CD4-positive, CD25-positive, alpha-beta regulatory T cell (primary cell): ENCODE measurements at regions not wholly inside any gene's neighbourhood (a gene's known extent, or its start where the extent isn't known, plus 50 kb on each side); places are given as distances from the start of the nearest gene placed in this dataset.

Experiments
- ATAC-seq, 2 donors: fragments of 150-1000 bp; cut with Tn5 transposase; one replicate each; pipeline ENCODE4 v1.10.0; 2021; ENCODE audit warnings: low read depth in 2 of 2, moderate number of reproducible peaks in 2 of 2, moderate library complexity in 1 of 2
- DNase-seq, 3 donors: peaks; one replicate each; pipeline versions ENCODE4 v3.0.0 to v3.0.0-alpha.2; 2012 to 2022; ENCODE audit warnings: mixed read lengths in 1 of 3
- H3K27ac ChIP-seq: one replicate; pipeline ENCODE4 v1.7.0; 2013; ENCODE audit warnings: mild to moderate bottlenecking, low read length; ENCODE audit not compliant: insufficient read depth, poor library complexity, severe bottlenecking
- H3K27me3 ChIP-seq: one replicate; pipeline ENCODE4 v1.7.0; 2013; ENCODE audit warnings: low read length; ENCODE audit not compliant: control insufficient read depth, insufficient read depth
- H3K36me3 ChIP-seq: one replicate; pipeline ENCODE4 v1.7.0; 2013; ENCODE audit warnings: mild to moderate bottlenecking, low read length, moderate library complexity; ENCODE audit not compliant: control insufficient read depth, insufficient read depth
- H3K4me1 ChIP-seq: 2 replicates; pipeline ENCODE4 v1.7.0; 2013; ENCODE audit warnings: mild to moderate bottlenecking, low read length; ENCODE audit not compliant: insufficient read depth, control insufficient read depth, poor library complexity, severe bottlenecking
- H3K4me3 ChIP-seq: one replicate; pipeline ENCODE4 v1.7.0; 2013; ENCODE audit warnings: low read depth, mild to moderate bottlenecking, low read length, moderate library complexity
- H3K9me3 ChIP-seq, 2 experiments: 1 replicate in 1 of 2; 2 replicates in 1 of 2; pipeline ENCODE4 v1.7.0; 2013; ENCODE audit warnings: low read length in 2 of 2, mild to moderate bottlenecking in 1 of 2, moderate library complexity in 1 of 2; ENCODE audit not compliant: control insufficient read depth in 2 of 2
- H3K27ac Mint-ChIP-seq, 3 donors: one replicate each; pipeline ENCODE4 v1.8.0; 2020 to 2022; ENCODE audit warnings: mild to moderate bottlenecking in 3 of 3, mixed read lengths in 3 of 3, moderate library complexity in 2 of 3
- H3K27me3 Mint-ChIP-seq: one replicate; pipeline ENCODE4 v1.8.0; 2022; ENCODE audit warnings: mild to moderate bottlenecking, mixed read lengths
- H3K36me3 Mint-ChIP-seq: one replicate; pipeline ENCODE4 v1.8.0; 2020; ENCODE audit warnings: mixed read lengths
- H3K4me1 Mint-ChIP-seq, 4 donors: one replicate each; pipeline ENCODE4 v1.8.0; 2020 to 2022; ENCODE audit warnings: mixed read lengths in 4 of 4, mild to moderate bottlenecking in 1 of 4
- H3K4me3 Mint-ChIP-seq, 4 donors: one replicate each; pipeline ENCODE4 v1.8.0; 2020 to 2022; ENCODE audit warnings: mild to moderate bottlenecking in 4 of 4, mixed read lengths in 4 of 4, moderate library complexity in 3 of 4
- H3K9me3 Mint-ChIP-seq, 7 donors: one replicate each; pipeline ENCODE4 v1.8.0; 2020 to 2022; ENCODE audit warnings: mixed read lengths in 7 of 7, mild to moderate bottlenecking in 3 of 7, moderate library complexity in 2 of 7

- no peak overlapping the region for H3K27ac ChIP-seq
- Mint-ChIP-seq H3K4me1 (no peaks in the 10 kb centered on the region), H3K9me3 (peaks cover 0 to 2% (median 0%) of the 10 kb centered on the region in 7 donors), H3K36me3 (no peaks in the 10 kb centered on the region), H3K27me3 (peaks cover 6% of the 10 kb centered on the region), H3K27ac (no peak overlapping the region), H3K4me3 (no peak overlapping the region)
- no peaks in the 10 kb centered on the region for H3K4me1 ChIP-seq
- H3K36me3 ChIP-seq: no peaks in the 10 kb centered on the region
- no peak for DNase-seq
- H3K27me3 ChIP-seq: no peaks in the 10 kb centered on the region
- H3K9me3 ChIP-seq: no peaks in the 10 kb centered on the region
- ATAC-seq: no peak
- H3K4me3 ChIP-seq: no peak overlapping the region
Observed at GRCh38 chr1:4001461-4001860, 101.4 kb upstream of the C1orf174 start.

- no peak for ATAC-seq
- DNase-seq: no peak
- Histone ChIP-seq H3K9me3 (no peaks in the 10 kb centered on the region), H3K36me3 (no peaks in the 10 kb centered on the region), H3K4me1 (no peaks in the 10 kb centered on the region), H3K4me3 (no peak overlapping the region), H3K27ac (no peak overlapping the region), H3K27me3 (no peaks in the 10 kb centered on the region)
- Mint-ChIP-seq H3K4me3 (no peak overlapping the region), H3K27ac (no peak overlapping the region), H3K36me3 (no peaks in the 10 kb centered on the region), H3K9me3 (peaks cover 0 to 4% (median 1%) of the 10 kb centered on the region in 7 donors), H3K4me1 (no peaks in the 10 kb centered on the region), H3K27me3 (peaks cover 6% of the 10 kb centered on the region)
Observed at GRCh38 chr1:4002061-4002521, 102.0 kb upstream of the C1orf174 start.

GRCh38 chr1:4002741-4003140, 102.7 kb upstream of the C1orf174 start:
- peaks cover 0 to 3% of the 10 kb centered on the region in 2 experiments for H3K9me3 ChIP-seq
- H3K27ac Mint-ChIP-seq: no peak overlapping the region
- no peaks in the 10 kb centered on the region for H3K4me1 ChIP-seq

GRCh38 chr1:4003846-4004505, 103.9 kb upstream of the C1orf174 start:
- H3K27me3 Mint-ChIP-seq: no peaks in the 10 kb centered on the region
- H3K36me3 Mint-ChIP-seq: no peaks in the 10 kb centered on the region
- Histone ChIP-seq H3K36me3 (no peaks in the 10 kb centered on the region), H3K27me3 (no peaks in the 10 kb centered on the region), H3K4me1 (no peaks in the 10 kb centered on the region), H3K9me3 (peaks cover 0 to 3% of the 10 kb centered on the region in 2 experiments), H3K4me3 (no peak overlapping the region), H3K27ac (no peak overlapping the region)
- peaks cover 0 to 11% (median 4%) of the 10 kb centered on the region in 7 donors for H3K9me3 Mint-ChIP-seq
- no peak overlapping the region for H3K4me3 Mint-ChIP-seq
- no peaks in the 10 kb centered on the region for H3K4me1 Mint-ChIP-seq
- no peak for ATAC-seq
- DNase-seq: no peak
- H3K27ac Mint-ChIP-seq: no peak overlapping the region

More at GRCh38 chr1:4002741-4003140, 102.7 kb upstream of the C1orf174 start:
- Mint-ChIP-seq H3K36me3 (no peaks in the 10 kb centered on the region), H3K27me3 (peaks cover 6% of the 10 kb centered on the region), H3K9me3 (peaks cover 0 to 8% (median 4%) of the 10 kb centered on the region in 7 donors), H3K4me3 (no peak overlapping the region), H3K4me1 (no peaks in the 10 kb centered on the region)
- Histone ChIP-seq H3K27me3 (no peaks in the 10 kb centered on the region), H3K36me3 (no peaks in the 10 kb centered on the region), H3K27ac (no peak overlapping the region), H3K4me3 (no peak overlapping the region)
- no peak for DNase-seq
- ATAC-seq: no peak

- H3K27ac ChIP-seq: no peak overlapping the region
- no peak for DNase-seq
- no peak overlapping the region for H3K4me3 ChIP-seq
- Mint-ChIP-seq H3K27ac (no peak overlapping the region), H3K9me3 (peaks cover 0 to 11% (median 4%) of the 10 kb centered on the region in 7 donors), H3K36me3 (no peaks in the 10 kb centered on the region), H3K4me1 (no peaks in the 10 kb centered on the region), H3K27me3 (no peaks in the 10 kb centered on the region), H3K4me3 (no peak overlapping the region)
- ATAC-seq: no peak
- H3K36me3 ChIP-seq: no peaks in the 10 kb centered on the region
- H3K27me3 ChIP-seq: no peaks in the 10 kb centered on the region
- peaks cover 0 to 3% of the 10 kb centered on the region in 2 experiments for H3K9me3 ChIP-seq
- no peaks in the 10 kb centered on the region for H3K4me1 ChIP-seq
Observed at GRCh38 chr1:4004635-4005430, 104.8 kb upstream of the C1orf174 start.

GRCh38 chr1:4005431-4005830, 105.4 kb upstream of the C1orf174 start:
- Histone ChIP-seq H3K27me3 (no peaks in the 10 kb centered on the region), H3K4me3 (no peak overlapping the region), H3K4me1 (no peaks in the 10 kb centered on the region), H3K9me3 (peaks cover 0 to 3% of the 10 kb centered on the region in 2 experiments), H3K27ac (no peak overlapping the region), H3K36me3 (no peaks in the 10 kb centered on the region)
- no peak overlapping the region for H3K4me3 Mint-ChIP-seq
- H3K9me3 Mint-ChIP-seq: peaks cover 0 to 11% (median 4%) of the 10 kb centered on the region in 7 donors
- no peaks in the 10 kb centered on the region for H3K4me1 Mint-ChIP-seq
- ATAC-seq: no peak
- H3K36me3 Mint-ChIP-seq: no peaks in the 10 kb centered on the region
- DNase-seq: no peak
- H3K27me3 Mint-ChIP-seq: no peaks in the 10 kb centered on the region
- no peak overlapping the region for H3K27ac Mint-ChIP-seq

GRCh38 chr1:4006676-4007374, 106.8 kb upstream of the C1orf174 start:
- Mint-ChIP-seq H3K9me3 (peaks cover 0 to 11% (median 4%) of the 10 kb centered on the region in 7 donors), H3K27me3 (no peaks in the 10 kb centered on the region), H3K4me3 (no peak overlapping the region), H3K4me1 (no peaks in the 10 kb centered on the region), H3K36me3 (no peaks in the 10 kb centered on the region), H3K27ac (no peak overlapping the region)
- no peak overlapping the region for H3K27ac ChIP-seq
- H3K9me3 ChIP-seq: peaks cover 0 to 3% of the 10 kb centered on the region in 2 experiments
- H3K27me3 ChIP-seq: no peaks in the 10 kb centered on the region
- H3K4me1 ChIP-seq: no peaks in the 10 kb centered on the region
- no peak for ATAC-seq
- no peak for DNase-seq
- no peak overlapping the region for H3K4me3 ChIP-seq
- no peaks in the 10 kb centered on the region for H3K36me3 ChIP-seq
